ENCODE measurements at regions not wholly inside any gene's neighbourhood (a gene's known extent, or its start where the extent isn't known, plus 50 kb on each side); places are given as distances from the start of the nearest gene placed in this dataset.

DNA sequence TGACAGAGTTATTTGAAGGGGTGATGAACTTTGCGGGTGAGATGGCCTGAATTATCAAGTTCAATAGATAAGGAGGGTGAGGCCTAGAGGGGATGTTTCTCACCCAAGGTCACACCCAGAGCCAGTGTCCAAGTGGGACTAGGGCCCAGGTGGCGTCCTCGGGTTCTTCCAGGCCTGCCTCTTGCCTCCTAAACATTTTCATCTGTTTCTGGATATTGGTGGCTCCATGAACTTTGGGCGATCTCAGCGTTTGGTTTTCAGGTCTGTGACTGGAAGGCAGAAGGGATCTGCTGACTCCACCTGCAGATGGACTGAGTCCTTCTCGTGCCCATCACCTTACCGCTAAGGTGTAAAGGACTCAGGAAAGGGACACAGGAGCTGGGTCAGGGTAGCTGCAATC lies 137.3 kb downstream of the DDX1 start:
- TF ChIP-seq POLR2A (IDR thresholded peaks at IDR 0.05) (no peak), POLR2AphosphoS5 (IDR thresholded peaks at IDR 0.05) (no peak)
- TF ChIP-seq, protein P1, sequence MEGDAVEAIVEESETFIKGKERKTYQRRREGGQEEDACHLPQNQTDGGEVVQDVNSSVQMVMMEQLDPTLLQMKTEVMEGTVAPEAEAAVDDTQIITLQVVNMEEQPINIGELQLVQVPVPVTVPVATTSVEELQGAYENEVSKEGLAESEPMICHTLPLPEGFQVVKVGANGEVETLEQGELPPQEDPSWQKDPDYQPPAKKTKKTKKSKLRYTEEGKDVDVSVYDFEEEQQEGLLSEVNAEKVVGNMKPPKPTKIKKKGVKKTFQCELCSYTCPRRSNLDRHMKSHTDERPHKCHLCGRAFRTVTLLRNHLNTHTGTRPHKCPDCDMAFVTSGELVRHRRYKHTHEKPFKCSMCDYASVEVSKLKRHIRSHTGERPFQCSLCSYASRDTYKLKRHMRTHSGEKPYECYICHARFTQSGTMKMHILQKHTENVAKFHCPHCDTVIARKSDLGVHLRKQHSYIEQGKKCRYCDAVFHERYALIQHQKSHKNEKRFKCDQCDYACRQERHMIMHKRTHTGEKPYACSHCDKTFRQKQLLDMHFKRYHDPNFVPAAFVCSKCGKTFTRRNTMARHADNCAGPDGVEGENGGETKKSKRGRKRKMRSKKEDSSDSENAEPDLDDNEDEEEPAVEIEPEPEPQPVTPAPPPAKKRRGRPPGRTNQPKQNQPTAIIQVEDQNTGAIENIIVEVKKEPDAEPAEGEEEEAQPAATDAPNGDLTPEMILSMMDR (IDR thresholded peaks at IDR 0.05 in 8 of 11, conservative IDR thresholded peaks at IDR 0.05 in 3 of 11), result no peak

All from spleen (tissue), 7 donors.